WTC11 (cell line): ENCODE measurements at regions not wholly inside any gene's neighbourhood (a gene's known extent, or its start where the extent isn't known, plus 50 kb on each side); places are given as distances from the start of the nearest gene placed in this dataset.

Experiments used
- ATAC-seq: fragments of 200-7000 bp; cut with Tn5 transposase; 2 replicates; pipeline ENCODE4 v1.10.0; 2021; ENCODE audit warnings: mild to moderate bottlenecking, moderate library complexity
- CTCF ChIA-PET: fragments of 300-600 bp; sonication (Branson Sonifier 250); formaldehyde crosslinking; loops from one replicate; lab custom pipeline; 2021; ENCODE audit warnings: antibody characterized with exemption; lab: Charles Lee
- POLR2A ChIA-PET: fragments of 350-600 bp; sonication (Branson Sonifier 250); formaldehyde crosslinking; loops from one replicate; lab custom pipeline; 2021; ENCODE audit warnings: antibody characterized with exemption; lab: Charles Lee
- DNase-seq: peaks from one replicate; pipeline ENCODE4 v3.0.0; 2021; ENCODE audit warnings: low spot score
- H3K27ac Mint-ChIP-seq: 2 replicates; pipeline ENCODE4 v1.8.0; 2021; ENCODE audit warnings: mixed read lengths
- H3K27me3 Mint-ChIP-seq: 2 replicates; pipeline ENCODE4 v1.8.0; 2021; ENCODE audit warnings: low read depth, mild to moderate bottlenecking, moderate library complexity, mixed read lengths
- H3K36me3 Mint-ChIP-seq: 2 replicates; pipeline ENCODE4 v1.8.0; 2021; ENCODE audit warnings: mixed read lengths
- H3K4me1 Mint-ChIP-seq: 2 replicates; pipeline ENCODE4 v1.8.0; 2022; ENCODE audit warnings: mixed read lengths
- H3K4me3 Mint-ChIP-seq: 2 replicates; pipeline ENCODE4 v1.8.0; 2021; ENCODE audit warnings: mild to moderate bottlenecking, moderate library complexity, mixed read lengths
- H3K9me3 Mint-ChIP-seq: 2 replicates; pipeline ENCODE4 v1.8.0; 2021; ENCODE audit warnings: mixed read lengths
- CREM ChIP-seq: sonication (generic); formaldehyde crosslinking; IDR thresholded peaks from 2 replicates; pipeline ENCODE4 v1.8.1; 2022; ENCODE audit warnings: mild to moderate bottlenecking, missing genetic modification reagents, moderate library complexity
- ELF4 ChIP-seq: sonication (generic); formaldehyde crosslinking; IDR thresholded peaks from 2 replicates; pipeline ENCODE4 v1.8.1; 2022; ENCODE audit warnings: low read depth, mild to moderate bottlenecking, moderate library complexity, missing genetic modification reagents
- EMX1 ChIP-seq: fragments of 250-450 bp; sonication (Bioruptor Pico); IDR thresholded peaks from 2 replicates; pipeline ENCODE4 v1.8.0; 2021; ENCODE audit warnings: mild to moderate bottlenecking
- GTF2I ChIP-seq: fragments of 250-450 bp; sonication (Bioruptor Pico); conservative IDR thresholded peaks from 2 replicates; pipeline ENCODE4 v1.4.0; 2021; ENCODE audit warnings: mild to moderate bottlenecking
- NFYB ChIP-seq: sonication (generic); formaldehyde crosslinking; conservative IDR thresholded peaks from 2 replicates; pipeline ENCODE4 v1.8.0; 2022; ENCODE audit warnings: low read depth, missing genetic modification reagents
- OVOL2 ChIP-seq: fragments of 250-450 bp; sonication (Bioruptor Pico); IDR thresholded peaks from 2 replicates; pipeline ENCODE4 v1.9.0; 2021; ENCODE audit warnings: mild to moderate bottlenecking, borderline replicate concordance
- RELA ChIP-seq: sonication (generic); formaldehyde crosslinking; IDR thresholded peaks from 2 replicates; pipeline ENCODE4 v1.8.1; 2022; ENCODE audit warnings: missing genetic modification reagents, mild to moderate bottlenecking, borderline replicate concordance
- SMAD4 ChIP-seq: sonication (generic); formaldehyde crosslinking; IDR thresholded peaks from 2 replicates; pipeline ENCODE4 v1.8.0; 2022; ENCODE audit warnings: mild to moderate bottlenecking, missing genetic modification reagents
- SOX15 ChIP-seq: fragments of 250-450 bp; sonication (Bioruptor Pico); IDR thresholded peaks from 2 replicates; pipeline ENCODE4 v1.9.0; 2021; ENCODE audit warnings: mild to moderate bottlenecking
- ZBTB21 ChIP-seq: sonication (generic); formaldehyde crosslinking; IDR thresholded peaks from 2 replicates; pipeline ENCODE4 v1.8.1; 2023; ENCODE audit warnings: mild to moderate bottlenecking, missing genetic modification reagents, borderline replicate concordance
- ZNF263 ChIP-seq: sonication (generic); formaldehyde crosslinking; IDR thresholded peaks from 2 replicates; pipeline ENCODE4 v1.8.1; 2022; ENCODE audit warnings: low read depth, mild to moderate bottlenecking, moderate library complexity, missing genetic modification reagents
- ZNF416 ChIP-seq: fragments of 250-450 bp; sonication (Bioruptor Pico); IDR thresholded peaks from 2 replicates; pipeline ENCODE4 v1.9.0; 2021; ENCODE audit warnings: mild to moderate bottlenecking, inconsistent platforms
- TF ChIP-seq, protein P1 (sequence below): sonication (generic); formaldehyde crosslinking; IDR thresholded peaks from 2 replicates; pipeline ENCODE4 v1.8.1; 2023; ENCODE audit warnings: mild to moderate bottlenecking, missing genetic modification reagents
- TF ChIP-seq, protein P2 (sequence below): sonication (generic); formaldehyde crosslinking; conservative IDR thresholded peaks from 2 replicates; pipeline ENCODE4 v1.8.1; 2022; ENCODE audit warnings: mild to moderate bottlenecking, missing genetic modification reagents
- TF ChIP-seq, protein P3 (sequence below): sonication (generic); formaldehyde crosslinking; IDR thresholded peaks from 2 replicates; pipeline ENCODE4 v1.8.1; 2022; ENCODE audit warnings: low read depth, mild to moderate bottlenecking, moderate library complexity, missing genetic modification reagents, borderline replicate concordance
- TF ChIP-seq, protein P4 (sequence below): sonication (generic); formaldehyde crosslinking; IDR thresholded peaks from 2 replicates; pipeline ENCODE4 v1.8.1; 2023; ENCODE audit warnings: mild to moderate bottlenecking, missing genetic modification reagents, moderate library complexity
- TF ChIP-seq, protein P5 (sequence below): sonication (generic); formaldehyde crosslinking; IDR thresholded peaks from 2 replicates; pipeline ENCODE4 v1.8.0; 2022; ENCODE audit warnings: missing genetic modification reagents
- TF ChIP-seq, protein P6 (sequence below): fragments of 200-600 bp; IDR thresholded peaks from 2 replicates; pipeline ENCODE4 v1.8.0; 2022; ENCODE audit warnings: antibody characterized with exemption
- TF ChIP-seq, protein P7 (sequence below): sonication (generic); formaldehyde crosslinking; IDR thresholded peaks from 2 replicates; pipeline ENCODE4 v1.8.0; 2022; ENCODE audit warnings: mild to moderate bottlenecking, missing genetic modification reagents

DNA sequence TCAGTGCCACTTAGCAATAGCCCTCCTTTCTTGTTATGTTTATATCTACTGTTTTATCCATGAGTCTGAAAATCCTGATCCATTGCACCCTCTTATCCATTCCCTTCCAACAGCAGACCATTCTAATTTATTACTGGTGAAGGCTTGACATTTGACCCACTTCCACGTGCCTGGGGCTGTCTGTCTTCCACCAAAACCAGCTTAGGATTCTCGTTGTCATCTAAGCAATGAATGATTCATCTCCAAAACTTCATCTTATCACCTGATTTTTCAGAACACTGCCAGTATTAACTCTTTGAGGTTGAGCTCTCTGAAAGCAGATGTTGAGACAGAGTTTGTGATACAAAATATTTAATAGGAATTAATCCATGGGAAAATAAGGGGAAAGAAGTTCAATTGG is 277.8 kb upstream of the FBXL7 start:
- no peaks in the 10 kb centered on the region for H3K27me3 Mint-ChIP-seq
- no peak overlapping the region for H3K27ac Mint-ChIP-seq
- CTCF ChIA-PET: interaction anchor here (0.5 to 1.4 kb wide), 2 partner anchors 39 to 487 kb away, joined by 3 read pairs; no protein-coding TSS in a partner anchor
- ATAC-seq (no peak), DNase-seq (no peak)
- no peaks in the 10 kb centered on the region for H3K9me3 Mint-ChIP-seq
- TF ChIP-seq, protein P1, sequence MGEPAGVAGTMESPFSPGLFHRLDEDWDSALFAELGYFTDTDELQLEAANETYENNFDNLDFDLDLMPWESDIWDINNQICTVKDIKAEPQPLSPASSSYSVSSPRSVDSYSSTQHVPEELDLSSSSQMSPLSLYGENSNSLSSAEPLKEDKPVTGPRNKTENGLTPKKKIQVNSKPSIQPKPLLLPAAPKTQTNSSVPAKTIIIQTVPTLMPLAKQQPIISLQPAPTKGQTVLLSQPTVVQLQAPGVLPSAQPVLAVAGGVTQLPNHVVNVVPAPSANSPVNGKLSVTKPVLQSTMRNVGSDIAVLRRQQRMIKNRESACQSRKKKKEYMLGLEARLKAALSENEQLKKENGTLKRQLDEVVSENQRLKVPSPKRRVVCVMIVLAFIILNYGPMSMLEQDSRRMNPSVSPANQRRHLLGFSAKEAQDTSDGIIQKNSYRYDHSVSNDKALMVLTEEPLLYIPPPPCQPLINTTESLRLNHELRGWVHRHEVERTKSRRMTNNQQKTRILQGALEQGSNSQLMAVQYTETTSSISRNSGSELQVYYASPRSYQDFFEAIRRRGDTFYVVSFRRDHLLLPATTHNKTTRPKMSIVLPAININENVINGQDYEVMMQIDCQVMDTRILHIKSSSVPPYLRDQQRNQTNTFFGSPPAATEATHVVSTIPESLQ (CRISPR knock-in tag): no peak
- no peak for TF ChIP-seq SOX15
- TF ChIP-seq, protein P2, sequence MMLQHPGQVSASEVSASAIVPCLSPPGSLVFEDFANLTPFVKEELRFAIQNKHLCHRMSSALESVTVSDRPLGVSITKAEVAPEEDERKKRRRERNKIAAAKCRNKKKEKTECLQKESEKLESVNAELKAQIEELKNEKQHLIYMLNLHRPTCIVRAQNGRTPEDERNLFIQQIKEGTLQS (CRISPR knock-in tag): no peak
- no peak for TF ChIP-seq RELA (CRISPR knock-in tag)
- no peak for TF ChIP-seq ELF4 (CRISPR knock-in tag)
- no peak for TF ChIP-seq ZNF416 (CRISPR knock-in tag)
- no peak for TF ChIP-seq SMAD4 (CRISPR knock-in tag)
- TF ChIP-seq OVOL2 (CRISPR knock-in tag): no peak
- TF ChIP-seq, protein P3, sequence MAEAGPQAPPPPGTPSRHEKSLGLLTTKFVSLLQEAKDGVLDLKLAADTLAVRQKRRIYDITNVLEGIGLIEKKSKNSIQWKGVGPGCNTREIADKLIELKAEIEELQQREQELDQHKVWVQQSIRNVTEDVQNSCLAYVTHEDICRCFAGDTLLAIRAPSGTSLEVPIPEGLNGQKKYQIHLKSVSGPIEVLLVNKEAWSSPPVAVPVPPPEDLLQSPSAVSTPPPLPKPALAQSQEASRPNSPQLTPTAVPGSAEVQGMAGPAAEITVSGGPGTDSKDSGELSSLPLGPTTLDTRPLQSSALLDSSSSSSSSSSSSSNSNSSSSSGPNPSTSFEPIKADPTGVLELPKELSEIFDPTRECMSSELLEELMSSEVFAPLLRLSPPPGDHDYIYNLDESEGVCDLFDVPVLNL (CRISPR knock-in tag): no peak
- TF ChIP-seq GTF2I (CRISPR knock-in tag): no peak
- TF ChIP-seq, protein P4, sequence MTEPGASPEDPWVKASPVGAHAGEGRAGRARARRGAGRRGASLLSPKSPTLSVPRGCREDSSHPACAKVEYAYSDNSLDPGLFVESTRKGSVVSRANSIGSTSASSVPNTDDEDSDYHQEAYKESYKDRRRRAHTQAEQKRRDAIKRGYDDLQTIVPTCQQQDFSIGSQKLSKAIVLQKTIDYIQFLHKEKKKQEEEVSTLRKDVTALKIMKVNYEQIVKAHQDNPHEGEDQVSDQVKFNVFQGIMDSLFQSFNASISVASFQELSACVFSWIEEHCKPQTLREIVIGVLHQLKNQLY: no peak
- TF ChIP-seq, protein P5, sequence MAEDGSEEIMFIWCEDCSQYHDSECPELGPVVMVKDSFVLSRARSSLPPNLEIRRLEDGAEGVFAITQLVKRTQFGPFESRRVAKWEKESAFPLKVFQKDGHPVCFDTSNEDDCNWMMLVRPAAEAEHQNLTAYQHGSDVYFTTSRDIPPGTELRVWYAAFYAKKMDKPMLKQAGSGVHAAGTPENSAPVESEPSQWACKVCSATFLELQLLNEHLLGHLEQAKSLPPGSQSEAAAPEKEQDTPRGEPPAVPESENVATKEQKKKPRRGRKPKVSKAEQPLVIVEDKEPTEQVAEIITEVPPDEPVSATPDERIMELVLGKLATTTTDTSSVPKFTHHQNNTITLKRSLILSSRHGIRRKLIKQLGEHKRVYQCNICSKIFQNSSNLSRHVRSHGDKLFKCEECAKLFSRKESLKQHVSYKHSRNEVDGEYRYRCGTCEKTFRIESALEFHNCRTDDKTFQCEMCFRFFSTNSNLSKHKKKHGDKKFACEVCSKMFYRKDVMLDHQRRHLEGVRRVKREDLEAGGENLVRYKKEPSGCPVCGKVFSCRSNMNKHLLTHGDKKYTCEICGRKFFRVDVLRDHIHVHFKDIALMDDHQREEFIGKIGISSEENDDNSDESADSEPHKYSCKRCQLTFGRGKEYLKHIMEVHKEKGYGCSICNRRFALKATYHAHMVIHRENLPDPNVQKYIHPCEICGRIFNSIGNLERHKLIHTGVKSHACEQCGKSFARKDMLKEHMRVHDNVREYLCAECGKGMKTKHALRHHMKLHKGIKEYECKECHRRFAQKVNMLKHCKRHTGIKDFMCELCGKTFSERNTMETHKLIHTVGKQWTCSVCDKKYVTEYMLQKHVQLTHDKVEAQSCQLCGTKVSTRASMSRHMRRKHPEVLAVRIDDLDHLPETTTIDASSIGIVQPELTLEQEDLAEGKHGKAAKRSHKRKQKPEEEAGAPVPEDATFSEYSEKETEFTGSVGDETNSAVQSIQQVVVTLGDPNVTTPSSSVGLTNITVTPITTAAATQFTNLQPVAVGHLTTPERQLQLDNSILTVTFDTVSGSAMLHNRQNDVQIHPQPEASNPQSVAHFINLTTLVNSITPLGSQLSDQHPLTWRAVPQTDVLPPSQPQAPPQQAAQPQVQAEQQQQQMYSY: no peak
- TF ChIP-seq ZNF263: no peak
- TF ChIP-seq CREM (CRISPR knock-in tag): no peak
- no peak for TF ChIP-seq EMX1 (CRISPR knock-in tag)
- TF ChIP-seq, protein P6, sequence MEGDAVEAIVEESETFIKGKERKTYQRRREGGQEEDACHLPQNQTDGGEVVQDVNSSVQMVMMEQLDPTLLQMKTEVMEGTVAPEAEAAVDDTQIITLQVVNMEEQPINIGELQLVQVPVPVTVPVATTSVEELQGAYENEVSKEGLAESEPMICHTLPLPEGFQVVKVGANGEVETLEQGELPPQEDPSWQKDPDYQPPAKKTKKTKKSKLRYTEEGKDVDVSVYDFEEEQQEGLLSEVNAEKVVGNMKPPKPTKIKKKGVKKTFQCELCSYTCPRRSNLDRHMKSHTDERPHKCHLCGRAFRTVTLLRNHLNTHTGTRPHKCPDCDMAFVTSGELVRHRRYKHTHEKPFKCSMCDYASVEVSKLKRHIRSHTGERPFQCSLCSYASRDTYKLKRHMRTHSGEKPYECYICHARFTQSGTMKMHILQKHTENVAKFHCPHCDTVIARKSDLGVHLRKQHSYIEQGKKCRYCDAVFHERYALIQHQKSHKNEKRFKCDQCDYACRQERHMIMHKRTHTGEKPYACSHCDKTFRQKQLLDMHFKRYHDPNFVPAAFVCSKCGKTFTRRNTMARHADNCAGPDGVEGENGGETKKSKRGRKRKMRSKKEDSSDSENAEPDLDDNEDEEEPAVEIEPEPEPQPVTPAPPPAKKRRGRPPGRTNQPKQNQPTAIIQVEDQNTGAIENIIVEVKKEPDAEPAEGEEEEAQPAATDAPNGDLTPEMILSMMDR: no peak
- TF ChIP-seq, protein P7, sequence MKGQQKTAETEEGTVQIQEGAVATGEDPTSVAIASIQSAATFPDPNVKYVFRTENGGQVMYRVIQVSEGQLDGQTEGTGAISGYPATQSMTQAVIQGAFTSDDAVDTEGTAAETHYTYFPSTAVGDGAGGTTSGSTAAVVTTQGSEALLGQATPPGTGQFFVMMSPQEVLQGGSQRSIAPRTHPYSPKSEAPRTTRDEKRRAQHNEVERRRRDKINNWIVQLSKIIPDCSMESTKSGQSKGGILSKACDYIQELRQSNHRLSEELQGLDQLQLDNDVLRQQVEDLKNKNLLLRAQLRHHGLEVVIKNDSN (CRISPR knock-in tag): no peak
- TF ChIP-seq ZBTB21 (CRISPR knock-in tag): no peak
- no peak for TF ChIP-seq NFYB (CRISPR knock-in tag)
- H3K4me3 Mint-ChIP-seq: no peak overlapping the region
- no peaks in the 10 kb centered on the region for H3K36me3 Mint-ChIP-seq
- no peaks in the 10 kb centered on the region for H3K4me1 Mint-ChIP-seq
- POLR2A ChIA-PET: no interaction called here
